Liver (tissue), 8 donors: ENCODE measurements at regions not wholly inside any gene's neighbourhood (a gene's known extent, or its start where the extent isn't known, plus 50 kb on each side); places are given as distances from the start of the nearest gene placed in this dataset.

Experiments used
- DNase-seq: peaks from one replicate; pipeline ENCODE4 v3.0.0-alpha.2; 2017; ENCODE audit warnings: low spot score
- H3K27ac ChIP-seq, 2 donors: one replicate each; pipeline ENCODE4 v1.7.0; 2013; ENCODE audit warnings: inconsistent platforms in 2 of 2, low read length in 2 of 2, control low read depth in 1 of 2, low read depth in 1 of 2, mild to moderate bottlenecking in 1 of 2
- H3K27me3 ChIP-seq, 4 donors: one replicate each; pipeline versions ENCODE4 v1.6.1 to v1.7.0; 2013; ENCODE audit warnings: low read length in 3 of 4, inconsistent platforms in 1 of 4, mild to moderate bottlenecking in 1 of 4, moderate library complexity in 1 of 4; ENCODE audit not compliant: control insufficient read depth in 4 of 4, insufficient read depth in 4 of 4
- H3K36me3 ChIP-seq, 4 donors: one replicate each; pipeline versions ENCODE4 v1.6.1 to v1.7.0; 2013; ENCODE audit warnings: low read length in 3 of 4, mild to moderate bottlenecking in 3 of 4, low read depth in 1 of 4, moderate library complexity in 1 of 4; ENCODE audit not compliant: control insufficient read depth in 4 of 4, insufficient read depth in 3 of 4
- H3K4me1 ChIP-seq, 4 donors: one replicate each; pipeline versions ENCODE4 v1.6.1 to v1.7.0; 2013; ENCODE audit warnings: low read length in 3 of 4, mild to moderate bottlenecking in 3 of 4, moderate library complexity in 1 of 4; ENCODE audit not compliant: control insufficient read depth in 4 of 4, insufficient read depth in 4 of 4
- H3K4me3 ChIP-seq, 3 donors: one replicate each; pipeline versions ENCODE4 v1.6.1 to v1.7.0; 2013; ENCODE audit warnings: low read length in 3 of 3, control low read depth in 1 of 3, low read depth in 1 of 3, mild to moderate bottlenecking in 1 of 3
- H3K9ac ChIP-seq, 2 donors: one replicate each; pipeline ENCODE4 v1.7.0; 2013; ENCODE audit warnings: low read length in 2 of 2, mild to moderate bottlenecking in 2 of 2, moderate library complexity in 2 of 2, control low read depth in 1 of 2, low read depth in 1 of 2
- H3K9me3 ChIP-seq, 4 donors: one replicate each; pipeline versions ENCODE4 v1.6.1 to v1.7.0; 2013; ENCODE audit warnings: low read length in 3 of 4; ENCODE audit not compliant: control insufficient read depth in 4 of 4
- FOXA1 ChIP-seq: IDR thresholded peaks from 2 replicates; pipeline ENCODE4 v1.6.1; 2016; ENCODE audit warnings: antibody characterized with exemption
- FOXA2 ChIP-seq: IDR thresholded peaks from 2 replicates; pipeline ENCODE4 v1.6.1; 2016; ENCODE audit warnings: antibody characterized with exemption
- HNF4A ChIP-seq, 2 donors: conservative IDR thresholded peaks; 2 replicates each; pipeline ENCODE4 v1.6.1; 2016; ENCODE audit warnings: antibody characterized with exemption in 2 of 2, mild to moderate bottlenecking in 2 of 2
- NR2F2 ChIP-seq: IDR thresholded peaks from 2 replicates; pipeline ENCODE4 v1.6.1; 2016; ENCODE audit warnings: antibody characterized with exemption
- RAD21 ChIP-seq, 2 donors: IDR thresholded peaks; 2 replicates each; pipeline ENCODE4 v1.6.1; 2016; ENCODE audit warnings: antibody characterized with exemption in 2 of 2, mild to moderate bottlenecking in 2 of 2
- RXRA ChIP-seq, 2 donors: IDR thresholded peaks; 2 replicates each; pipeline ENCODE4 v1.6.1; 2017 to 2018; ENCODE audit warnings: antibody characterized with exemption in 2 of 2, mild to moderate bottlenecking in 1 of 2
- SP1 ChIP-seq: IDR thresholded peaks from 2 replicates; pipeline ENCODE4 v1.6.1; 2018; ENCODE audit warnings: antibody characterized with exemption, mild to moderate bottlenecking
- TAF1 ChIP-seq: conservative IDR thresholded peaks from 2 replicates; pipeline ENCODE4 v1.6.1; 2016; ENCODE audit warnings: antibody characterized with exemption, mild to moderate bottlenecking
- WGBS: extraction: QIAGEN DNeasy Blood & Tissue Kit; methylation state at CpG from one replicate; pipeline ENCODE4 v1.1.7; 2013; 5-methylcytosine and 5-hydroxymethylcytosine counted together
- TF ChIP-seq, protein P1 (sequence below): IDR thresholded peaks from 2 replicates; pipeline ENCODE4 v1.6.1; 2016; ENCODE audit warnings: antibody characterized with exemption
- TF ChIP-seq, protein P2 (sequence below): IDR thresholded peaks from 2 replicates; pipeline ENCODE4 v1.6.1; 2016; ENCODE audit warnings: antibody characterized with exemption, mild to moderate bottlenecking
- TF ChIP-seq, protein P3 (sequence below): IDR thresholded peaks from 2 replicates; pipeline ENCODE4 v1.6.1; 2016; ENCODE audit warnings: antibody characterized with exemption
- TF ChIP-seq, protein P4 (sequence below): fragments of 150-350 bp; IDR thresholded peaks from 2 replicates; pipeline ENCODE4 v1.5.1; 2017; ENCODE audit warnings: improper control_type of control experiment, low read depth, low read length; ENCODE audit not compliant: missing input control
- donor health status: healthy.
- donor health status: healthy.
- donor health status: healthy.
- donor health status: healthy.
- donor health status: healthy.

DNA sequence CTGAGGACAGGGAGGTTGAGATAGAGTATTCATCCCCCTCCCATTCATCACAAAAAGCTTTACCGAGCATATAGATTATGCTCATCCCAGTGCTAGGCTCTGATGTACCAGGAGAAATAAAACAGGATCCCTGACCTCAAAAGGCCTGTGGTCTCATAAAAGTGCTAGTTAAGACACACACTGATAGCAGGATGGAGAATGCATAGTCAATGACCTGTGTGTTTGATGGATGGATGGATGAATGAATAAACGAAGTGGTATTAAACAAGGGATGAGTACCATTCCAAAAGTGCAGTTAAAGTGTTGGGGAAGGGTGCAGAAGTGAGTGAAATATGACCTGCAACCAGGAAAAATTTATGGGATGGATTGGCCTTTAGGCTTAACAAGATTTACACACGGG lies 133.9 kb upstream of the NUDT7 start:
- Histone ChIP-seq H3K4me1 (no peaks in the 10 kb centered on the region), H3K9me3 (no peaks in the 10 kb centered on the region), H3K27me3 (peaks cover 0 to 5% (median 0%) of the 10 kb centered on the region in 4 donors), H3K27ac (no peak overlapping the region), H3K9ac (no peak overlapping the region), H3K36me3 (no peaks in the 10 kb centered on the region), H3K4me3 (no peak overlapping the region)
- no peak for DNase-seq
- TF ChIP-seq, protein P1, sequence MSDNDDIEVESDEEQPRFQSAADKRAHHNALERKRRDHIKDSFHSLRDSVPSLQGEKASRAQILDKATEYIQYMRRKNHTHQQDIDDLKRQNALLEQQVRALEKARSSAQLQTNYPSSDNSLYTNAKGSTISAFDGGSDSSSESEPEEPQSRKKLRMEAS: no peak
- WGBS: 72% methylated on average over 3 of the region's 3 CpGs

DNA sequence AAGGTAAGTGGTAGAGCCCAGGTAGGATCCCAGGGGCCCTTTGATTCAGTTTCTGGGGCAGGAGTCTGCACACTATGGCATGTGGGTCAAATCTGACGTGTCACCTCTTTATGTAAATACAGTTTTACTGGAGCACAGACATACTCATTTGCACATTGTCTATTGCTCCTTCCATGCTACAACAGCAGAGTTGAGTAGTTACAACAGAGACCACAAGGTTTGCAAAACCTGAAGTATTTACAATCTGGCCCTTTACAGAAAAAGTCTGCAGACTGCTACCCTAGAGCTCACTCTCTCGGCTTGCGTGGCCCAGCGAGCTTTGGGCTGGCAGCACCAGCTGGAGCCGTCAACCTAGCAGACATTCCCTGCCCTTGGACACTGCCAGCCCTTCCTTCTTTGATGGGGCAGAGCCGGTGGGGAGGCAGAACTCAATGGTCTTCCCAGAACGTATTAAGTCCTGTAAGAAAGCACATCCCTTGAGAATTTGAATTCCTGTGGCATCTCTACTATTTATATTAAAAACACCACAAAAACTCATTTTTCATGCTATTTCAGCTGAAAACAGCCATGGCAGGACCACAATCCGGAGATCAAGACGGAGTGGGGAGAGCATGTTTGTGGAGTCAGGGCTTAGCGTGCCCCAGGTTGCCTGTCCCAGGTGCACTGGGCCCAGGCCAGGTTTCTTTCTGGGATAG lies 133.1 kb upstream of the NUDT7 start:
- 90% methylated on average over 10 of the region's 10 CpGs for WGBS
- H3K36me3 ChIP-seq: no peaks in the 10 kb centered on the region

More for the DNA sequence above, 133.1 kb upstream of the NUDT7 start:
- H3K27me3 ChIP-seq: peaks cover 0 to 5% (median 0%) of the 10 kb centered on the region in 4 donors
- no peak overlapping the region for H3K9ac ChIP-seq
- no peaks in the 10 kb centered on the region for H3K4me1 ChIP-seq
- DNase-seq: no peak
- no peak overlapping the region for H3K27ac ChIP-seq
- no peaks in the 10 kb centered on the region for H3K9me3 ChIP-seq
- TF ChIP-seq, protein P2, sequence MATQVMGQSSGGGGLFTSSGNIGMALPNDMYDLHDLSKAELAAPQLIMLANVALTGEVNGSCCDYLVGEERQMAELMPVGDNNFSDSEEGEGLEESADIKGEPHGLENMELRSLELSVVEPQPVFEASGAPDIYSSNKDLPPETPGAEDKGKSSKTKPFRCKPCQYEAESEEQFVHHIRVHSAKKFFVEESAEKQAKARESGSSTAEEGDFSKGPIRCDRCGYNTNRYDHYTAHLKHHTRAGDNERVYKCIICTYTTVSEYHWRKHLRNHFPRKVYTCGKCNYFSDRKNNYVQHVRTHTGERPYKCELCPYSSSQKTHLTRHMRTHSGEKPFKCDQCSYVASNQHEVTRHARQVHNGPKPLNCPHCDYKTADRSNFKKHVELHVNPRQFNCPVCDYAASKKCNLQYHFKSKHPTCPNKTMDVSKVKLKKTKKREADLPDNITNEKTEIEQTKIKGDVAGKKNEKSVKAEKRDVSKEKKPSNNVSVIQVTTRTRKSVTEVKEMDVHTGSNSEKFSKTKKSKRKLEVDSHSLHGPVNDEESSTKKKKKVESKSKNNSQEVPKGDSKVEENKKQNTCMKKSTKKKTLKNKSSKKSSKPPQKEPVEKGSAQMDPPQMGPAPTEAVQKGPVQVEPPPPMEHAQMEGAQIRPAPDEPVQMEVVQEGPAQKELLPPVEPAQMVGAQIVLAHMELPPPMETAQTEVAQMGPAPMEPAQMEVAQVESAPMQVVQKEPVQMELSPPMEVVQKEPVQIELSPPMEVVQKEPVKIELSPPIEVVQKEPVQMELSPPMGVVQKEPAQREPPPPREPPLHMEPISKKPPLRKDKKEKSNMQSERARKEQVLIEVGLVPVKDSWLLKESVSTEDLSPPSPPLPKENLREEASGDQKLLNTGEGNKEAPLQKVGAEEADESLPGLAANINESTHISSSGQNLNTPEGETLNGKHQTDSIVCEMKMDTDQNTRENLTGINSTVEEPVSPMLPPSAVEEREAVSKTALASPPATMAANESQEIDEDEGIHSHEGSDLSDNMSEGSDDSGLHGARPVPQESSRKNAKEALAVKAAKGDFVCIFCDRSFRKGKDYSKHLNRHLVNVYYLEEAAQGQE: no peak
- TF ChIP-seq, protein P1: no peak
- TF ChIP-seq FOXA2 (no peak), SP1 (no peak), RXRA (IDR thresholded peaks at IDR 0.05) (no peak), HNF4A (conservative IDR thresholded peaks at IDR 0.05) (no peak), RAD21 (IDR thresholded peaks at IDR 0.05) (no peak), FOXA1 (no peak), NR2F2 (no peak), TAF1 (no peak)
- TF ChIP-seq, protein P3, sequence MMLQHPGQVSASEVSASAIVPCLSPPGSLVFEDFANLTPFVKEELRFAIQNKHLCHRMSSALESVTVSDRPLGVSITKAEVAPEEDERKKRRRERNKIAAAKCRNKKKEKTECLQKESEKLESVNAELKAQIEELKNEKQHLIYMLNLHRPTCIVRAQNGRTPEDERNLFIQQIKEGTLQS: no peak
- TF ChIP-seq, protein P4, sequence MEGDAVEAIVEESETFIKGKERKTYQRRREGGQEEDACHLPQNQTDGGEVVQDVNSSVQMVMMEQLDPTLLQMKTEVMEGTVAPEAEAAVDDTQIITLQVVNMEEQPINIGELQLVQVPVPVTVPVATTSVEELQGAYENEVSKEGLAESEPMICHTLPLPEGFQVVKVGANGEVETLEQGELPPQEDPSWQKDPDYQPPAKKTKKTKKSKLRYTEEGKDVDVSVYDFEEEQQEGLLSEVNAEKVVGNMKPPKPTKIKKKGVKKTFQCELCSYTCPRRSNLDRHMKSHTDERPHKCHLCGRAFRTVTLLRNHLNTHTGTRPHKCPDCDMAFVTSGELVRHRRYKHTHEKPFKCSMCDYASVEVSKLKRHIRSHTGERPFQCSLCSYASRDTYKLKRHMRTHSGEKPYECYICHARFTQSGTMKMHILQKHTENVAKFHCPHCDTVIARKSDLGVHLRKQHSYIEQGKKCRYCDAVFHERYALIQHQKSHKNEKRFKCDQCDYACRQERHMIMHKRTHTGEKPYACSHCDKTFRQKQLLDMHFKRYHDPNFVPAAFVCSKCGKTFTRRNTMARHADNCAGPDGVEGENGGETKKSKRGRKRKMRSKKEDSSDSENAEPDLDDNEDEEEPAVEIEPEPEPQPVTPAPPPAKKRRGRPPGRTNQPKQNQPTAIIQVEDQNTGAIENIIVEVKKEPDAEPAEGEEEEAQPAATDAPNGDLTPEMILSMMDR: no peak
- H3K4me3 ChIP-seq: no peak overlapping the region
